NB4 (cell line): ENCODE measurements at regions not wholly inside any gene's neighbourhood (a gene's known extent, or its start where the extent isn't known, plus 50 kb on each side); places are given as distances from the start of the nearest gene placed in this dataset.

Experiments used
- DNase-seq: peaks from one replicate; pipeline ENCODE4 v3.0.0; 2010; ENCODE audit warnings: low read depth
- H3K4me3 ChIP-seq: one replicate; pipeline ENCODE4 v1.5.1; 2011; ENCODE audit warnings: mild to moderate bottlenecking, low read depth, low read length, moderate library complexity
- CTCF ChIP-seq: IDR thresholded peaks from one replicate; pipeline ENCODE4 v1.5.1; 2012; ENCODE audit warnings: low read depth, low read length
- MAX ChIP-seq: IDR thresholded peaks from 2 replicates; pipeline ENCODE4 v1.6.1; 2011; ENCODE audit warnings: low read depth, low read length
- MYC ChIP-seq: IDR thresholded peaks from 2 replicates; pipeline ENCODE4 v1.6.1; 2011; ENCODE audit warnings: low read depth, low read length
- POLR2A ChIP-seq: IDR thresholded peaks from 2 replicates; pipeline ENCODE4 v1.6.1; 2011; ENCODE audit warnings: mild to moderate bottlenecking; ENCODE audit not compliant: insufficient read length; ENCODE audit errors: extremely low read depth

- DNase-seq: no peak
- TF ChIP-seq CTCF: no peak
- no peak for TF ChIP-seq POLR2A
- TF ChIP-seq MYC: no peak
- no peak for TF ChIP-seq MAX
Observed at GRCh38 chr1:88537787-88538186, 146.3 kb upstream of the PKN2 start.

GRCh38 chr1:88538222-88538899 is 145.7 kb upstream of the PKN2 start:
- no peak for TF ChIP-seq CTCF
- no peak for TF ChIP-seq POLR2A
- TF ChIP-seq MYC: no peak
- TF ChIP-seq MAX: no peak
- H3K4me3 ChIP-seq: no peak overlapping the region
- DNase-seq: no peak

More at GRCh38 chr1:88537787-88538186, 146.3 kb upstream of the PKN2 start:
- H3K4me3 ChIP-seq: no peak overlapping the region

- TF ChIP-seq POLR2A (no peak), CTCF (no peak), MYC (no peak), MAX (no peak)
- no peak overlapping the region for H3K4me3 ChIP-seq
- no peak for DNase-seq
Observed at GRCh38 chr1:88540255-88540654, 143.8 kb upstream of the PKN2 start.

- no peak for TF ChIP-seq POLR2A
- no peak for TF ChIP-seq MAX
- TF ChIP-seq MYC: no peak
- no peak for TF ChIP-seq CTCF
- no peak for DNase-seq
- no peak overlapping the region for H3K4me3 ChIP-seq
Observed at GRCh38 chr1:88541596-88541995, 142.5 kb upstream of the PKN2 start.

- TF ChIP-seq POLR2A (no peak), MAX (no peak), MYC (no peak), CTCF (no peak)
- H3K4me3 ChIP-seq: no peak overlapping the region
Observed at GRCh38 chr1:88544195-88544594, 139.9 kb upstream of the PKN2 start.

More at GRCh38 chr1:88544195-88544594, 139.9 kb upstream of the PKN2 start:
- DNase-seq: no peak
